ENCODE measurements at regions not wholly inside any gene's neighbourhood (a gene's known extent, or its start where the extent isn't known, plus 50 kb on each side); places are given as distances from the start of the nearest gene placed in this dataset.

- no peak overlapping the region for H3K4me3 ChIP-seq (ENCODE audit: low read depth, poor library complexity, severe bottlenecking)
- 48 to 56% methylated on average over 8 of the region's 8 CpGs for WGBS, 2 donors
- DNase-seq (ENCODE audit: low spot score in 2 of 2): peak in 1 of 2 donors; percentile 21
- intact Hi-C loops (cut with DNase I; ENCODE audit: low total_unique reads): no loop called here
- TF ChIP-seq CTCF (IDR thresholded peaks at IDR 0.05): no peak
- no peak for TF ChIP-seq POLR2A (IDR thresholded peaks at IDR 0.05)
Measured at GRCh38 chr6:79764747-79765146, 133.6 kb downstream of the SH3BGRL2 start.

GRCh38 chr6:79763301-79763700 lies 132.2 kb downstream of the SH3BGRL2 start:
- intact Hi-C loops (cut with DNase I; ENCODE audit: low total_unique reads): no loop called here
- DNase-seq (ENCODE audit: low spot score in 2 of 2): no peak
- no peak overlapping the region for H3K4me3 ChIP-seq (ENCODE audit: low read depth, poor library complexity, severe bottlenecking)
- no peak for TF ChIP-seq CTCF (IDR thresholded peaks at IDR 0.05)
- TF ChIP-seq POLR2A (IDR thresholded peaks at IDR 0.05): no peak
- WGBS, 2 donors: 71 to 87% methylated on average over 2 of the region's 2 CpGs

GRCh38 chr6:79762370-79762769 lies 131.2 kb downstream of the SH3BGRL2 start:
- WGBS, 2 donors: 26 to 33% methylated on average over 3 of the region's 3 CpGs
- TF ChIP-seq POLR2A (IDR thresholded peaks at IDR 0.05) (no peak), CTCF (IDR thresholded peaks at IDR 0.05) (no peak)

GRCh38 chr6:79756496-79756895 lies 125.4 kb downstream of the SH3BGRL2 start:
- no peak overlapping the region for H3K4me3 ChIP-seq (ENCODE audit: low read depth, poor library complexity, severe bottlenecking)
- intact Hi-C loops (cut with DNase I; ENCODE audit: low total_unique reads): no loop called here
- TF ChIP-seq POLR2A (IDR thresholded peaks at IDR 0.05) (no peak), CTCF (IDR thresholded peaks at IDR 0.05) (no peak)
- WGBS, 2 donors: 64 to 72% methylated on average over 2 of the region's 2 CpGs
- DNase-seq (ENCODE audit: low spot score in 2 of 2): no peak

More at GRCh38 chr6:79762370-79762769, 131.2 kb downstream of the SH3BGRL2 start:
- H3K4me3 ChIP-seq (ENCODE audit: low read depth, poor library complexity, severe bottlenecking): no peak overlapping the region
- intact Hi-C loops (cut with DNase I; ENCODE audit: low total_unique reads): no loop called here
- no peak for DNase-seq (ENCODE audit: low spot score in 2 of 2)

GRCh38 chr6:79755967-79756366 lies 124.8 kb downstream of the SH3BGRL2 start:
- 67 to 74% methylated on average over 4 of the region's 4 CpGs for WGBS, 2 donors
- intact Hi-C loops (cut with DNase I; ENCODE audit: low total_unique reads): no loop called here
- TF ChIP-seq CTCF (IDR thresholded peaks at IDR 0.05) (no peak), POLR2A (IDR thresholded peaks at IDR 0.05) (no peak)
- H3K4me3 ChIP-seq (ENCODE audit: low read depth, poor library complexity, severe bottlenecking): no peak overlapping the region
- no peak for DNase-seq (ENCODE audit: low spot score in 2 of 2)
